Tibial nerve (tissue), 4 donors: ENCODE measurements at regions not wholly inside any gene's neighbourhood (a gene's known extent, or its start where the extent isn't known, plus 50 kb on each side); places are given as distances from the start of the nearest gene placed in this dataset.

Experiments
- DNase-seq, 2 donors: peaks; one replicate each; pipeline ENCODE4 v3.0.0-alpha.2; 2019; ENCODE audit warnings: low spot score in 2 of 2
- H3K27ac ChIP-seq, 4 donors: fragments of 200-600 bp; sonication (generic) in 3 of 4; one replicate each; pipeline ENCODE4 v1.5.1; 2017 to 2019; ENCODE audit warnings: mild to moderate bottlenecking in 1 of 4
- H3K27me3 ChIP-seq, 2 donors: fragments of 200-600 bp; sonication (generic) in 1 of 2; one replicate each; pipeline versions ENCODE4 v1.5.1 to v1.6.0; 2017 to 2019
- H3K36me3 ChIP-seq, 3 donors: fragments of 200-600 bp; sonication (generic); one replicate each; pipeline ENCODE4 v1.5.1; 2018 to 2019
- H3K4me1 ChIP-seq, 4 donors: fragments of 200-600 bp; sonication (generic) in 3 of 4; one replicate each; pipeline ENCODE4 v1.5.1; 2017 to 2019
- H3K4me3 ChIP-seq, 4 donors: fragments of 200-600 bp; sonication (generic) in 3 of 4; one replicate each; pipeline ENCODE4 v1.5.1; 2017 to 2019; ENCODE audit warnings: mild to moderate bottlenecking in 1 of 4, moderate library complexity in 1 of 4
- H3K9me3 ChIP-seq, 4 donors: fragments of 200-600 bp; sonication (generic) in 3 of 4; one replicate each; pipeline ENCODE4 v1.5.1; 2017 to 2019
- EP300 ChIP-seq, 2 donors: sonication (generic); formaldehyde crosslinking; IDR thresholded peaks; one replicate each; pipeline ENCODE4 v1.6.1; 2017; ENCODE audit warnings: antibody characterized with exemption in 2 of 2, mild to moderate bottlenecking in 1 of 2
- POLR2A ChIP-seq, 2 donors: fragments of 450-650 bp; IDR thresholded peaks; one replicate each; pipeline ENCODE4 v1.6.1; 2017; ENCODE audit warnings: antibody characterized with exemption in 2 of 2, mild to moderate bottlenecking in 2 of 2, moderate library complexity in 2 of 2
- WGBS, 2 donors: methylation state at CpG; one replicate each; pipeline ENCODE4 v1.1.5; 2018; 5-methylcytosine and 5-hydroxymethylcytosine counted together
- TF ChIP-seq, protein P1 (sequence below), 5 experiments: fragments of 200-600 bp in 3 of 5; fragments of 450-650 bp in 2 of 5; sonication (generic) in 3 of 5; IDR thresholded peaks; one replicate each; pipeline ENCODE4 v1.5.1; 2016 to 2019; ENCODE audit warnings: antibody characterized with exemption in 5 of 5, mild to moderate bottlenecking in 3 of 5, moderate library complexity in 2 of 5

DNA sequence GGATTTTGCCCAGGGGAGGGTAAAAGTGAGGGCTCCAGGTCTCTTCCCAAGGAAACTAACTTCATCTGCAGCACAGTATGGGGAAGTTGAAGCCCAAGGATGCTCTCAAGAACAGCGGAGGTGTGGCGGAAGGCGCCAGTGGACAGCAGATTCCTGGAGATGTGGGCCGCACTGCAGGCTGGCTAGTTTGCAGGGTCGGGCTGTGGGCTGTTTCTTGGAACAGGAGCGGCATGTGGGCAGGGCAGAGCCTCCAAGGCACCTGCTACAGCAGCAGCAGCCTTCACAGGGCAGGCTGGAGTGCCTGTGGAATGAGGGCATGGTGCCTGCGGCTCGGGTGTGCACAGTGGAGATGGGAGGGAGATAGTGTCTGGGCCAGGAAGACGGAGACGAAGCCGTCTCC, 100.0 kb upstream of the SFSWAP start:
- Histone ChIP-seq H3K27ac (no peak overlapping the region), H3K4me3 (no peak overlapping the region), H3K9me3 (no peaks in the 10 kb centered on the region), H3K36me3 (no peaks in the 10 kb centered on the region), H3K4me1 (peaks cover 0 to 25% (median 3%) of the 10 kb centered on the region in 4 donors), H3K27me3 (no peaks in the 10 kb centered on the region)
- WGBS, 2 donors = 84 to 92% methylated on average over 11 of the region's 11 CpGs
- TF ChIP-seq EP300 (IDR thresholded peaks at IDR 0.05) (no peak), POLR2A (IDR thresholded peaks at IDR 0.05) (no peak)
- TF ChIP-seq, protein P1, sequence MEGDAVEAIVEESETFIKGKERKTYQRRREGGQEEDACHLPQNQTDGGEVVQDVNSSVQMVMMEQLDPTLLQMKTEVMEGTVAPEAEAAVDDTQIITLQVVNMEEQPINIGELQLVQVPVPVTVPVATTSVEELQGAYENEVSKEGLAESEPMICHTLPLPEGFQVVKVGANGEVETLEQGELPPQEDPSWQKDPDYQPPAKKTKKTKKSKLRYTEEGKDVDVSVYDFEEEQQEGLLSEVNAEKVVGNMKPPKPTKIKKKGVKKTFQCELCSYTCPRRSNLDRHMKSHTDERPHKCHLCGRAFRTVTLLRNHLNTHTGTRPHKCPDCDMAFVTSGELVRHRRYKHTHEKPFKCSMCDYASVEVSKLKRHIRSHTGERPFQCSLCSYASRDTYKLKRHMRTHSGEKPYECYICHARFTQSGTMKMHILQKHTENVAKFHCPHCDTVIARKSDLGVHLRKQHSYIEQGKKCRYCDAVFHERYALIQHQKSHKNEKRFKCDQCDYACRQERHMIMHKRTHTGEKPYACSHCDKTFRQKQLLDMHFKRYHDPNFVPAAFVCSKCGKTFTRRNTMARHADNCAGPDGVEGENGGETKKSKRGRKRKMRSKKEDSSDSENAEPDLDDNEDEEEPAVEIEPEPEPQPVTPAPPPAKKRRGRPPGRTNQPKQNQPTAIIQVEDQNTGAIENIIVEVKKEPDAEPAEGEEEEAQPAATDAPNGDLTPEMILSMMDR (IDR thresholded peaks at IDR 0.05) = no peak
- no peak for DNase-seq

DNA sequence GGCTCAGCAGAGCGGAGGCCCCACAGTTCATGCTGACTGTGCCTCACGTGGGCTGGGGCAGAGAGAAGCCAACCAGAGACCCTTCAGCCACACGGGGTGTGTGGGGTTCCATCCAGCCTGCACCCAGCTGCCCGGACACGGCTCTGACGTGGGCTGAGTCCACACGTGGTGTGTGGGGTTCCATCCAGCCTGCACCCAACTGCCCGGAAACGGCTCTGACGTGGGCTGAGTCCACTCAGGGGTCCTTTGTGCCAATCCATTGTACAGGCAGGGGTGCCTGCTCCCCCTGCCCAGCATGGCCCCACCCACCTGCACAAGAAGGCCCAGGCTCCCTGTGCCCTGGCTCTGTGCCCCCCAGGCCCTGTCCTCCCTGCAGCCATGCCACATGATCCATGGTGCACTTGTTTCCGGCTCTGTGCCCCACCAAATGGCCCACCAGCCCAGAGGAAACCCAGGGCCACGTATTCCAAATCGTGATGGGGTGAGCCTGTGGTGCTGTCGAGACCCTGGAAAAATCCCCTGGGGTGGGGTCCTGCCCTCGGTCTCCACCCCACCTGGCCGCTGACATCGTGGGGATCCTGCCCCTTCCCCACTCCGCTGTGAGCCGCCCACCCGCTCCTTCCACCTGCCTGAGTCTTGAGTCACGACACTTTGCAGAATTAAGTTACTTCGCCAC, 99.3 kb upstream of the SFSWAP start:
- 86 to 90% methylated on average over 20 to 22 of the region's 22 CpGs for WGBS, 2 donors
- Histone ChIP-seq H3K4me1 (peaks cover 0 to 28% (median 3%) of the 10 kb centered on the region in 4 donors), H3K36me3 (no peaks in the 10 kb centered on the region), H3K27ac (no peak overlapping the region), H3K9me3 (no peaks in the 10 kb centered on the region), H3K4me3 (no peak overlapping the region), H3K27me3 (no peaks in the 10 kb centered on the region)
- TF ChIP-seq, protein P1 (IDR thresholded peaks at IDR 0.05) = no peak
- TF ChIP-seq EP300 (IDR thresholded peaks at IDR 0.05) = no peak
- TF ChIP-seq POLR2A (IDR thresholded peaks at IDR 0.05) = no peak
- DNase-seq = no peak

DNA sequence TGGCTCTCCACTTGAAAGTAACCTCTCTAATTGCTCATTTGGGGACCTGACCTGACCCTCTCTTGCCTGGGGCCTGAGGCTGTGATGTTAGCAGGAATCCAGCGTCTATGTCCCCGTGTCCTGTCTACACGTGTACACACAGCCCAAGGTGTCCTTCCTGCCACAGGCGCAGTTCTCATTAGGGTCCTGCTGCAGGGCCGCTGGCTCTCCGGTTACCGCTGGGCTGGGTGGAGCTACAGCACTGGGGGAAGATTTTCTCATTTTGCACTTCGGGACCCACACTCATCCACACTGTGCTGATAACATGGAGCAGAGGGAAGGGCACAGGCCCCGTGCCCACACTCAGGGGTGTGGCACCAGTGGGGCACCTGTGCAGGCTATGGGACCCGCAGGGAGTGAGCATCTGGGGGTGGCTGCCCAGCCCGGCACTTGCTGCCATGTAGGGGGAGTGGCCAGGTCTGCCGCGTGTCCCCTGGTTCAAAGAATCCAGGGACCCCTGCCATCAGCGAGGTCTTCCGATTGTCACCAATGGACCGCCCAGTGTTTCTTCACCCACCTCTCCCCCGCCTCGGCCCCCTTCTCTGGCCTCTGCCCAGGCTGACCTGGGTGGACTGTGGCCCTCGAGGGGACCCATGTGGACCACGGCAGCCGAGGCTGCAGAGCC, 98.7 kb upstream of the SFSWAP start:
- whole genome bisulfite sequencing, 2 donors = 79 to 88% methylated on average over 18 to 21 of the region's 21 CpGs
- peaks cover 0 to 28% (median 3%) of the 10 kb centered on the region in 4 donors for H3K4me1 ChIP-seq
- no peak for DNase-seq
- H3K27me3 ChIP-seq = no peaks in the 10 kb centered on the region
- no peaks in the 10 kb centered on the region for H3K9me3 ChIP-seq
- no peak for TF ChIP-seq EP300 (IDR thresholded peaks at IDR 0.05)
- TF ChIP-seq, protein P1 (IDR thresholded peaks at IDR 0.05) = no peak
- TF ChIP-seq POLR2A (IDR thresholded peaks at IDR 0.05) = no peak
- H3K4me3 ChIP-seq = no peak overlapping the region
- no peak overlapping the region for H3K27ac ChIP-seq
- H3K36me3 ChIP-seq = no peaks in the 10 kb centered on the region

DNA sequence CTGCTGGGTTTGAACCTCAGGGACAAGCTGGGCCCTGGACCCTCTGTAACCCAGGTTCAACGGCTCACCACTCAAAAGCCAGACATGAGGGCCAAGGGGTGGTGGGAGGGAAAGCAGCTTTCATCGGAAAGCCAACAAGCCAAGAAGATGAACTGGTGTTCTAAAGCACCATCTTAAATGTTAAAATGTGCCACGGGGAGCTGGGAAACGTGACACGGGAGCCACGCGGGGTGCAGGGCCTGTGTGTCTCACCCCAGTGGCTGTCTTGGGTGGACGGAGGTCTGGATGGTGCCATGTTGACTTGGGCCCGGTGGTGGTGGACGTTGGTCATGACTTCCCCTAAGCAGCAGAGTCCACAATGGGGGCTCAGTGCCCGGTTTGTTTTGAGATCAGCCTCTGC, 97.7 kb upstream of the SFSWAP start:
- 74 to 81% methylated on average over 10 to 11 of the region's 11 CpGs for WGBS, 2 donors
- Histone ChIP-seq H3K27me3 (no peaks in the 10 kb centered on the region), H3K36me3 (no peaks in the 10 kb centered on the region), H3K27ac (no peak overlapping the region), H3K9me3 (no peaks in the 10 kb centered on the region), H3K4me1 (peaks cover 0 to 34% (median 3%) of the 10 kb centered on the region in 4 donors), H3K4me3 (no peak overlapping the region)
- DNase-seq = no peak
- no peak for TF ChIP-seq EP300 (IDR thresholded peaks at IDR 0.05)
- TF ChIP-seq, protein P1 (IDR thresholded peaks at IDR 0.05) = no peak
- TF ChIP-seq POLR2A (IDR thresholded peaks at IDR 0.05) = no peak

DNA sequence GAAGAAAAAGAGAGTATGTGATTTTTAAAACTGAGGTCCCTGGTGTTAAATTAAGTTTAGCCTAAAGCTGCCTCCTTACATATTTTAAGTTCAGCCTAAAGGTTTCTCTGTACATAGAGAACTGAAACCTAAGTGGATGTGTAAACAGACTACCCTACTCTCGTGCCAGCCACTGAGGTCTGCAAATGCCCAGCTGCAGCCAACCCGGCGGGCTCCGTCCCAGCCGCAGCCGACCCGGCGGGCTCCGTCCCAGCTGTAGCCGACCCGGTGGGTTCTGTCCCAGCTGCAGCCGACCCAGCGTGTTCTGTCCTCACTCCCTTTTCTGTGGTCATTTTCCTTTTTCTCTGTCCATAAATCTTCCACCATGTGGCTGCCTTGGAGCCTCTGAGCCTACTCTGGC, 97.2 kb upstream of the SFSWAP start:
- no peak for DNase-seq
- peaks cover 0 to 36% (median 3%) of the 10 kb centered on the region in 4 donors for H3K4me1 ChIP-seq
- no peak overlapping the region for H3K4me3 ChIP-seq
- WGBS, 2 donors = 84 to 87% methylated on average over 13 of the region's 13 CpGs
- TF ChIP-seq, protein P1 (IDR thresholded peaks at IDR 0.05) = no peak
- TF ChIP-seq POLR2A (IDR thresholded peaks at IDR 0.05) (no peak), EP300 (IDR thresholded peaks at IDR 0.05) (no peak)
- no peaks in the 10 kb centered on the region for H3K9me3 ChIP-seq
- no peaks in the 10 kb centered on the region for H3K36me3 ChIP-seq
- H3K27ac ChIP-seq = no peak overlapping the region
- no peaks in the 10 kb centered on the region for H3K27me3 ChIP-seq
